MM.1S (cell line): ENCODE measurements at regions not wholly inside any gene's neighbourhood (a gene's known extent, or its start where the extent isn't known, plus 50 kb on each side); places are given as distances from the start of the nearest gene placed in this dataset.

Experiments
- DNase-seq: peaks from one replicate; pipeline ENCODE4 v3.0.0-alpha.2; 2015
- H2AFZ ChIP-seq: fragments of 300-600 bp; sonication (generic); 2 replicates; pipeline ENCODE4 v1.6.0; 2016; ENCODE audit warnings: antibody characterized with exemption, low read length
- H3F3A ChIP-seq: fragments of 300-600 bp; sonication (generic); 2 replicates; pipeline ENCODE4 v1.6.1; 2016; ENCODE audit warnings: mild to moderate bottlenecking, antibody characterized with exemption, low read length, moderate library complexity, mixed read lengths; ENCODE audit not compliant: insufficient read depth
- H3K27ac ChIP-seq: fragments of 300-600 bp; sonication (generic); 2 replicates; pipeline ENCODE4 v1.5.1; 2016; ENCODE audit warnings: mild to moderate bottlenecking, low read length
- H3K27me3 ChIP-seq: fragments of 300-600 bp; sonication (generic); replicated peaks from 2 replicates; pipeline ENCODE4 v1.6.0; 2016; ENCODE audit warnings: low read length; ENCODE audit not compliant: insufficient read depth
- H3K36me3 ChIP-seq: fragments of 300-600 bp; sonication (generic); replicated peaks from 2 replicates; pipeline ENCODE4 v1.6.1; 2016; ENCODE audit warnings: mild to moderate bottlenecking, low read length, mixed read lengths; ENCODE audit not compliant: insufficient read depth
- H3K4me1 ChIP-seq: fragments of 300-600 bp; sonication (generic); 2 replicates; pipeline ENCODE4 v1.6.1; 2016; ENCODE audit warnings: low read length, mixed read lengths
- H3K4me2 ChIP-seq: fragments of 300-600 bp; sonication (generic); 2 replicates; pipeline ENCODE4 v1.6.0; 2016; ENCODE audit warnings: low read depth, low read length
- H3K4me3 ChIP-seq: fragments of 300-600 bp; sonication (generic); 2 replicates; pipeline ENCODE4 v1.5.1; 2016; ENCODE audit warnings: low read length, mixed read lengths
- H3K79me2 ChIP-seq: fragments of 300-600 bp; sonication (generic); 2 replicates; pipeline ENCODE4 v1.6.1; 2016; ENCODE audit warnings: mixed run types, low read length, mixed read lengths
- H3K9ac ChIP-seq: fragments of 300-600 bp; sonication (generic); 2 replicates; pipeline ENCODE4 v1.6.1; 2016; ENCODE audit warnings: low read length, mixed read lengths
- H3K9me2 ChIP-seq: fragments of 300-600 bp; sonication (generic); replicated peaks from 2 replicates; pipeline ENCODE4 v1.6.1; 2016; ENCODE audit warnings: mild to moderate bottlenecking, low read length, mixed read lengths; ENCODE audit not compliant: insufficient read depth
- H3K9me3 ChIP-seq: fragments of 300-600 bp; sonication (generic); replicated peaks from 2 replicates; pipeline ENCODE4 v1.6.1; 2016; ENCODE audit warnings: mild to moderate bottlenecking, low read length, mixed read lengths; ENCODE audit not compliant: insufficient read depth
- H4K20me1 ChIP-seq: fragments of 300-600 bp; sonication (generic); 2 replicates; pipeline ENCODE4 v1.6.1; 2016; ENCODE audit warnings: mild to moderate bottlenecking, low read length, moderate library complexity, mixed read lengths; ENCODE audit not compliant: insufficient read depth
- CTCF ChIP-seq: fragments of 300-600 bp; sonication (generic); IDR thresholded peaks from 2 replicates; pipeline ENCODE4 v1.5.1; 2016; ENCODE audit warnings: antibody characterized with exemption, low read length, mixed read lengths
- EZH2 ChIP-seq: fragments of 300-600 bp; sonication (generic); optimal IDR thresholded peaks from 2 replicates; pipeline ENCODE3; 2017; ENCODE audit warnings: low read depth, mild to moderate bottlenecking, antibody characterized with exemption, low read length, mixed read lengths
- EZH2phosphoT487 ChIP-seq: fragments of 300-600 bp; sonication (generic); IDR thresholded peaks from 2 replicates; pipeline ENCODE4 v1.6.1; 2018; ENCODE audit warnings: antibody characterized with exemption, low read length

- Histone ChIP-seq H3K4me1 (no peaks in the 10 kb centered on the region), H3K4me2 (no peak overlapping the region), H3F3A (no peaks in the 10 kb centered on the region), H3K27ac (no peak overlapping the region), H3K9me2 (no peaks in the 10 kb centered on the region), H3K9me3 (no peaks in the 10 kb centered on the region), H3K4me3 (no peak overlapping the region), H3K9ac (no peak overlapping the region), H3K27me3 (no peaks in the 10 kb centered on the region), H3K79me2 (no peaks in the 10 kb centered on the region), H2AFZ (no peak overlapping the region), H3K36me3 (no peaks in the 10 kb centered on the region), H4K20me1 (no peaks in the 10 kb centered on the region)
- no peak for DNase-seq
- TF ChIP-seq EZH2phosphoT487 (no peak), EZH2 (no peak), CTCF (no peak)
Measured at GRCh38 chr3:106423321-106424225, 554.8 kb upstream of the CBLB start.

DNA sequence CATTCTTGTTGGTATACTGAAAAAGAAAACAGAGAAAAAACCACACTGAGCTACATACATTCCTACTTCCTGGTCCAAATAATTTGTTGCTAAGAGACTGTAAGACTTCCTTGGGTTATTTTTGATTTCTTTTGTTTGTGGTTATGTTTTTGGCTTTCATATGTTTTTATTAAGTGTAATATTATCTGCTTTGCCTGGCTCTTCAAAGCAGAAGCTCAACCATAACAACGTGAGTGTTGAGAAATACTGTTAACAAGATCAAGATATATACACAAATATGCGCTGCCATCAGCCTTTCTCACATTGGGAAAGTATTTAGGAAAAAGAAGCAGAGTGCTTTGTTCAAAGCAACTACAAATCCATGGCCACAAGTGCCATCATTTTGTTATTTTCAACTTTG, 556.2 kb upstream of the CBLB start:
- no peak for DNase-seq

DNA sequence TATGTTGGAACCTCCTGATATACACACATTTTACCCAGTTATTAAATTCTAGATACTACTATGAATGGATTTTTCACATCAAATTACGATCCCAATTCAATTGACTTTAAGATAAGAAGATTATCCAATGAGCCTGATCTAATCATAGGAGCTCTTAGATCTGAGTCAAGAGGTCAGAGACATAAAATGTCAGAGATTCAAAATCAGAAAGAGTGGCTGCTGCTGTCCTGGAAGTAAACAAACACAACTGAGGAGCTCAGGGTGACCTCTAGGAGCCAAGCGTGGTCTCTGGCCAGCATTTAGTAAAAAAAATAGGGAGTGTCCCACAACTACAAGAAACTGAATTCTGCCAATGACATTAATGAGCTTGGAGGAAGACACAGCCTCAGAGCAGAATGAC, 557.1 kb upstream of the CBLB start:
- Histone ChIP-seq H3K9ac (no peak overlapping the region), H3K9me2 (no peaks in the 10 kb centered on the region), H3K27me3 (no peaks in the 10 kb centered on the region), H4K20me1 (no peaks in the 10 kb centered on the region), H3F3A (no peaks in the 10 kb centered on the region), H3K4me1 (no peaks in the 10 kb centered on the region), H3K27ac (no peak overlapping the region), H2AFZ (no peak overlapping the region), H3K4me3 (no peak overlapping the region), H3K36me3 (no peaks in the 10 kb centered on the region), H3K9me3 (no peaks in the 10 kb centered on the region), H3K79me2 (no peaks in the 10 kb centered on the region), H3K4me2 (no peak overlapping the region)
- no peak for DNase-seq
- TF ChIP-seq EZH2phosphoT487, result no peak
- no peak for TF ChIP-seq EZH2
- TF ChIP-seq CTCF, result no peak

More for the DNA sequence above, 556.2 kb upstream of the CBLB start:
- Histone ChIP-seq H2AFZ (no peak overlapping the region), H4K20me1 (no peaks in the 10 kb centered on the region), H3F3A (no peaks in the 10 kb centered on the region), H3K9me2 (no peaks in the 10 kb centered on the region), H3K79me2 (no peaks in the 10 kb centered on the region), H3K27ac (no peak overlapping the region), H3K9me3 (no peaks in the 10 kb centered on the region), H3K36me3 (no peaks in the 10 kb centered on the region), H3K4me1 (no peaks in the 10 kb centered on the region), H3K27me3 (no peaks in the 10 kb centered on the region), H3K4me2 (no peak overlapping the region), H3K4me3 (no peak overlapping the region), H3K9ac (no peak overlapping the region)
- TF ChIP-seq CTCF, result no peak
- no peak for TF ChIP-seq EZH2
- no peak for TF ChIP-seq EZH2phosphoT487
